PC-9 (cell line): ENCODE measurements at regions not wholly inside any gene's neighbourhood (a gene's known extent, or its start where the extent isn't known, plus 50 kb on each side); places are given as distances from the start of the nearest gene placed in this dataset.
"Not testable (repeated sequence)": the region's sequence is repeated elsewhere in the genome, so short reads cannot be mapped to it uniquely, and the experiment has no call there.

Source experiments
- CTCF ChIP-seq: fragments of 200-600 bp; sonication (generic); conservative IDR thresholded peaks from 2 replicates; pipeline ENCODE4 v1.6.1; 2017; ENCODE audit warnings: mixed run types, antibody characterized with exemption, mild to moderate bottlenecking, moderate library complexity
- EZH2 ChIP-seq: fragments of 200-600 bp; sonication (generic); IDR thresholded peaks from 2 replicates; pipeline ENCODE4 v1.8.0; 2017; ENCODE audit warnings: antibody characterized with exemption, low read depth

GRCh38 chr6:18038235-18038634 lies 50.8 kb upstream of the KIF13A start:
- TF ChIP-seq EZH2, CTCF: not testable (repeated sequence)
